Gastrocnemius medialis (tissue), 4 donors: ENCODE measurements at regions not wholly inside any gene's neighbourhood (a gene's known extent, or its start where the extent isn't known, plus 50 kb on each side); places are given as distances from the start of the nearest gene placed in this dataset.

Experiments
- POLR2A ChIP-seq, 2 donors: fragments of 450-650 bp; IDR thresholded peaks; one replicate each; pipeline ENCODE4 v1.6.1; 2017; ENCODE audit warnings: antibody characterized with exemption in 2 of 2, mild to moderate bottlenecking in 2 of 2, moderate library complexity in 2 of 2
- TF ChIP-seq, protein P1 (sequence below), 5 experiments: fragments of 450-650 bp in 3 of 5; fragments of 200-600 bp in 2 of 5; sonication (generic) in 2 of 5; IDR thresholded peaks in 4 of 5; conservative IDR thresholded peaks in 1 of 5; 1 replicate in 4 of 5; 2 replicates in 1 of 5; pipeline ENCODE4 v1.5.1; 2016 to 2019; ENCODE audit warnings: antibody characterized with exemption in 5 of 5, mild to moderate bottlenecking in 3 of 5, moderate library complexity in 3 of 5

- TF ChIP-seq, protein P1, sequence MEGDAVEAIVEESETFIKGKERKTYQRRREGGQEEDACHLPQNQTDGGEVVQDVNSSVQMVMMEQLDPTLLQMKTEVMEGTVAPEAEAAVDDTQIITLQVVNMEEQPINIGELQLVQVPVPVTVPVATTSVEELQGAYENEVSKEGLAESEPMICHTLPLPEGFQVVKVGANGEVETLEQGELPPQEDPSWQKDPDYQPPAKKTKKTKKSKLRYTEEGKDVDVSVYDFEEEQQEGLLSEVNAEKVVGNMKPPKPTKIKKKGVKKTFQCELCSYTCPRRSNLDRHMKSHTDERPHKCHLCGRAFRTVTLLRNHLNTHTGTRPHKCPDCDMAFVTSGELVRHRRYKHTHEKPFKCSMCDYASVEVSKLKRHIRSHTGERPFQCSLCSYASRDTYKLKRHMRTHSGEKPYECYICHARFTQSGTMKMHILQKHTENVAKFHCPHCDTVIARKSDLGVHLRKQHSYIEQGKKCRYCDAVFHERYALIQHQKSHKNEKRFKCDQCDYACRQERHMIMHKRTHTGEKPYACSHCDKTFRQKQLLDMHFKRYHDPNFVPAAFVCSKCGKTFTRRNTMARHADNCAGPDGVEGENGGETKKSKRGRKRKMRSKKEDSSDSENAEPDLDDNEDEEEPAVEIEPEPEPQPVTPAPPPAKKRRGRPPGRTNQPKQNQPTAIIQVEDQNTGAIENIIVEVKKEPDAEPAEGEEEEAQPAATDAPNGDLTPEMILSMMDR (IDR thresholded peaks at IDR 0.05 in 4 of 5, conservative IDR thresholded peaks at IDR 0.05 in 1 of 5), result no peak
- TF ChIP-seq POLR2A (IDR thresholded peaks at IDR 0.05), result no peak
These were observed 83.3 kb upstream of the PAQR3 start for GRCh38 chr4:79022529-79022928.
